Thoracic aorta (tissue), 2 donors: ENCODE measurements at regions not wholly inside any gene's neighbourhood (a gene's known extent, or its start where the extent isn't known, plus 50 kb on each side); places are given as distances from the start of the nearest gene placed in this dataset.

ENCODE experiments used
- ATAC-seq: fragments of 150-250 bp; one replicate; pipeline ENCODE4 v1.8.0; 2017; ENCODE audit warnings: low read depth; ENCODE audit not compliant: insufficient number of reproducible peaks, low FRiP score
- DNase-seq: peaks from one replicate; pipeline ENCODE4 v3.0.0-alpha.2; 2020; ENCODE audit warnings: low spot score
- H3K27ac ChIP-seq, 2 donors: fragments of 200-600 bp; sonication (generic); 1 replicate in 1 of 2; 2 replicates in 1 of 2; pipeline ENCODE4 v1.5.1; 2016; ENCODE audit warnings: mild to moderate bottlenecking in 2 of 2, moderate library complexity in 2 of 2
- H3K27me3 ChIP-seq: fragments of 200-600 bp; sonication (generic); replicated peaks from 2 replicates; pipeline ENCODE4 v1.6.0; 2016; ENCODE audit warnings: mild to moderate bottlenecking; ENCODE audit not compliant: insufficient read depth
- H3K36me3 ChIP-seq: fragments of 200-600 bp; sonication (generic); one replicate; pipeline ENCODE4 v1.5.1; 2016
- H3K4me1 ChIP-seq, 2 donors: fragments of 200-600 bp; sonication (generic); 1 replicate in 1 of 2; 2 replicates in 1 of 2; pipeline versions ENCODE4 v1.5.1 to v1.6.0; 2016; ENCODE audit warnings: low read depth in 2 of 2, mild to moderate bottlenecking in 1 of 2; ENCODE audit not compliant: control insufficient read depth in 1 of 2
- H3K4me3 ChIP-seq: fragments of 200-600 bp; sonication (generic); 2 replicates; pipeline ENCODE4 v1.5.1; 2016; ENCODE audit warnings: mild to moderate bottlenecking
- H3K9me3 ChIP-seq: fragments of 200-600 bp; sonication (generic); 2 replicates; pipeline ENCODE4 v1.5.1; 2016
- TF ChIP-seq, protein P1 (sequence below): fragments of 200-600 bp; sonication (generic); IDR thresholded peaks from one replicate; pipeline ENCODE4 v1.5.1; 2019; ENCODE audit warnings: antibody characterized with exemption

GRCh38 chr18:61076986-61077385 lies 256.2 kb upstream of the CDH20 start:
- H3K27ac ChIP-seq: no peak overlapping the region
- no peaks in the 10 kb centered on the region for H3K4me1 ChIP-seq
- ATAC-seq (no peak), DNase-seq (no peak)
- no peaks in the 10 kb centered on the region for H3K9me3 ChIP-seq
- TF ChIP-seq, protein P1, sequence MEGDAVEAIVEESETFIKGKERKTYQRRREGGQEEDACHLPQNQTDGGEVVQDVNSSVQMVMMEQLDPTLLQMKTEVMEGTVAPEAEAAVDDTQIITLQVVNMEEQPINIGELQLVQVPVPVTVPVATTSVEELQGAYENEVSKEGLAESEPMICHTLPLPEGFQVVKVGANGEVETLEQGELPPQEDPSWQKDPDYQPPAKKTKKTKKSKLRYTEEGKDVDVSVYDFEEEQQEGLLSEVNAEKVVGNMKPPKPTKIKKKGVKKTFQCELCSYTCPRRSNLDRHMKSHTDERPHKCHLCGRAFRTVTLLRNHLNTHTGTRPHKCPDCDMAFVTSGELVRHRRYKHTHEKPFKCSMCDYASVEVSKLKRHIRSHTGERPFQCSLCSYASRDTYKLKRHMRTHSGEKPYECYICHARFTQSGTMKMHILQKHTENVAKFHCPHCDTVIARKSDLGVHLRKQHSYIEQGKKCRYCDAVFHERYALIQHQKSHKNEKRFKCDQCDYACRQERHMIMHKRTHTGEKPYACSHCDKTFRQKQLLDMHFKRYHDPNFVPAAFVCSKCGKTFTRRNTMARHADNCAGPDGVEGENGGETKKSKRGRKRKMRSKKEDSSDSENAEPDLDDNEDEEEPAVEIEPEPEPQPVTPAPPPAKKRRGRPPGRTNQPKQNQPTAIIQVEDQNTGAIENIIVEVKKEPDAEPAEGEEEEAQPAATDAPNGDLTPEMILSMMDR: no peak
- no peaks in the 10 kb centered on the region for H3K27me3 ChIP-seq
- no peak overlapping the region for H3K4me3 ChIP-seq
- no peaks in the 10 kb centered on the region for H3K36me3 ChIP-seq

- TF ChIP-seq, protein P1: no peak
- no peak overlapping the region for H3K27ac ChIP-seq
- no peak overlapping the region for H3K4me3 ChIP-seq
- H3K36me3 ChIP-seq: no peaks in the 10 kb centered on the region
- DNase-seq (no peak), ATAC-seq (no peak)
- H3K4me1 ChIP-seq: no peaks in the 10 kb centered on the region
- no peaks in the 10 kb centered on the region for H3K9me3 ChIP-seq
- no peaks in the 10 kb centered on the region for H3K27me3 ChIP-seq
Observed at GRCh38 chr18:61079714-61080113, 253.5 kb upstream of the CDH20 start.

GRCh38 chr18:61080954-61081528 lies 252.2 kb upstream of the CDH20 start:
- Histone ChIP-seq H3K27ac (no peak overlapping the region), H3K4me3 (no peak overlapping the region), H3K27me3 (no peaks in the 10 kb centered on the region), H3K36me3 (no peaks in the 10 kb centered on the region), H3K4me1 (no peaks in the 10 kb centered on the region), H3K9me3 (no peaks in the 10 kb centered on the region)
- ATAC-seq (no peak), DNase-seq (no peak)
- TF ChIP-seq, protein P1: no peak

DNA sequence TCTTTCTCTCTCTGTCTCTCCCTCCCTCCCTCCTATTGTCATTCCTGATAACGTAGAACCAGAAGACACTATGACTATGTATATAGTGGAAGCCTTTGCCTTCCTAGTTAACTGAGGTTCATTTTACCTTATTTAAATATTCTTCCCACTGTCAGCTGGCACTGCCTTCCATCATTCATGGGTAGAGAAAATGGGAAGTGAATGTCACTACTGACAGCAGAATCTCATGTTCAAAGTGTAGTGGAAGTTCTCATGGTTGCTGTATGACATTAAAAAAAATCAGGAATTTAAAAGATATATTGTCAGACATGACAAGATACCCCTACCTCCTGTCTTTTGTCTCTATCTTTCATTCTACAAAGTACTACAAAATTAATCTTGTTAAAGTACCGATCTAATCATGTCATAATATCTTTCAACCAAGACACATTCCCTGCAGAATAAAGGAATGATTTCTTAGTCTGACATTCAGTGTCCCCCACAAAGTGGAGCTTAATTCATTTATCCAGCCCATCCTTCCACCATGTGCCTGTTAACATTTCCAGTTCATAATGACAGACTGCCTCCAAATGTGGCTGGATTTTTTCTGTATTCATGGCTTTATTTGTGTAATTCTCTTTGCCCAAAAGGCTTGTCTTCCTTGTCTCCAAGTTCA lies 250.1 kb upstream of the CDH20 start:
- no peak for ATAC-seq
- Histone ChIP-seq H3K27me3 (no peaks in the 10 kb centered on the region), H3K36me3 (no peaks in the 10 kb centered on the region), H3K4me1 (no peaks in the 10 kb centered on the region), H3K27ac (no peak overlapping the region), H3K9me3 (no peaks in the 10 kb centered on the region), H3K4me3 (no peak overlapping the region)
- DNase-seq: no peak
- TF ChIP-seq, protein P1: no peak

- Histone ChIP-seq H3K27me3 (no peaks in the 10 kb centered on the region), H3K27ac (no peak overlapping the region), H3K9me3 (no peaks in the 10 kb centered on the region), H3K4me1 (no peaks in the 10 kb centered on the region), H3K36me3 (no peaks in the 10 kb centered on the region), H3K4me3 (no peak overlapping the region)
- DNase-seq (no peak), ATAC-seq (no peak)
- TF ChIP-seq, protein P1: no peak
Observed at GRCh38 chr18:61085036-61085435, 248.2 kb upstream of the CDH20 start.
